MM.1S (cell line): ENCODE measurements at regions not wholly inside any gene's neighbourhood (a gene's known extent, or its start where the extent isn't known, plus 50 kb on each side); places are given as distances from the start of the nearest gene placed in this dataset.

Experiments used
- EZH2 ChIP-seq: fragments of 300-600 bp; sonication (generic); optimal IDR thresholded peaks from 2 replicates; pipeline ENCODE3; 2017; ENCODE audit warnings: low read depth, mild to moderate bottlenecking, antibody characterized with exemption, low read length, mixed read lengths
- TF ChIP-seq, protein P1 (sequence below): fragments of 300-600 bp; sonication (generic); IDR thresholded peaks from 2 replicates; pipeline ENCODE4 v1.5.1; 2016; ENCODE audit warnings: antibody characterized with exemption, low read length, mixed read lengths

GRCh38 chr3:106570426-106570825 lies 701.6 kb upstream of the CBLB start:
- TF ChIP-seq, protein P1, sequence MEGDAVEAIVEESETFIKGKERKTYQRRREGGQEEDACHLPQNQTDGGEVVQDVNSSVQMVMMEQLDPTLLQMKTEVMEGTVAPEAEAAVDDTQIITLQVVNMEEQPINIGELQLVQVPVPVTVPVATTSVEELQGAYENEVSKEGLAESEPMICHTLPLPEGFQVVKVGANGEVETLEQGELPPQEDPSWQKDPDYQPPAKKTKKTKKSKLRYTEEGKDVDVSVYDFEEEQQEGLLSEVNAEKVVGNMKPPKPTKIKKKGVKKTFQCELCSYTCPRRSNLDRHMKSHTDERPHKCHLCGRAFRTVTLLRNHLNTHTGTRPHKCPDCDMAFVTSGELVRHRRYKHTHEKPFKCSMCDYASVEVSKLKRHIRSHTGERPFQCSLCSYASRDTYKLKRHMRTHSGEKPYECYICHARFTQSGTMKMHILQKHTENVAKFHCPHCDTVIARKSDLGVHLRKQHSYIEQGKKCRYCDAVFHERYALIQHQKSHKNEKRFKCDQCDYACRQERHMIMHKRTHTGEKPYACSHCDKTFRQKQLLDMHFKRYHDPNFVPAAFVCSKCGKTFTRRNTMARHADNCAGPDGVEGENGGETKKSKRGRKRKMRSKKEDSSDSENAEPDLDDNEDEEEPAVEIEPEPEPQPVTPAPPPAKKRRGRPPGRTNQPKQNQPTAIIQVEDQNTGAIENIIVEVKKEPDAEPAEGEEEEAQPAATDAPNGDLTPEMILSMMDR, result no peak
- no peak for TF ChIP-seq EZH2
